GM23248 (cell line): ENCODE measurements at regions not wholly inside any gene's neighbourhood (a gene's known extent, or its start where the extent isn't known, plus 50 kb on each side); places are given as distances from the start of the nearest gene placed in this dataset.

ENCODE experiments used
- EZH2 ChIP-seq: fragments of 200-600 bp; sonication (generic); IDR thresholded peaks from 2 replicates; pipeline ENCODE4 v1.6.1; 2018; ENCODE audit warnings: antibody characterized with exemption, mild to moderate bottlenecking; ENCODE audit not compliant: insufficient read depth, poor library complexity, severe bottlenecking
- EZH2phosphoT487 ChIP-seq: fragments of 200-600 bp; sonication (generic); IDR thresholded peaks from 2 replicates; pipeline ENCODE4 v1.6.1; 2018; ENCODE audit warnings: antibody characterized with exemption, moderate library complexity, mild to moderate bottlenecking, low read depth; ENCODE audit not compliant: insufficient read depth

GRCh38 chr18:38563396-38563980 is 997.9 kb upstream of the CELF4 start:
- TF ChIP-seq EZH2: no peak
- TF ChIP-seq EZH2phosphoT487: no peak
